ENCODE measurements at regions not wholly inside any gene's neighbourhood (a gene's known extent, or its start where the extent isn't known, plus 50 kb on each side); places are given as distances from the start of the nearest gene placed in this dataset.

- no peak overlapping the region for H3K4me3 ChIP-seq (ENCODE audit: low read length)
- H3K4me2 ChIP-seq (ENCODE audit: low read length) = no peak overlapping the region
- H3K36me3 ChIP-seq (ENCODE audit: insufficient read depth, low read length) = no peaks in the 10 kb centered on the region
- H3K9me3 ChIP-seq (replicated peaks; ENCODE audit: low read length) = no peaks in the 10 kb centered on the region
- H3K27me3 ChIP-seq (ENCODE audit: control insufficient read depth, insufficient read depth, low read length) = no peaks in the 10 kb centered on the region
- no peaks in the 10 kb centered on the region for H3K4me1 ChIP-seq (ENCODE audit: control insufficient read depth, insufficient read depth, low read length)
- H3K9ac ChIP-seq (ENCODE audit: low read depth, low read length) = no peak overlapping the region
Observed at GRCh38 chr2:7780321-7780720, 863.1 kb downstream of the RNF144A start.

GRCh38 chr2:7785700-7786099 is 868.5 kb downstream of the RNF144A start:
- H3K9me3 ChIP-seq (replicated peaks; ENCODE audit: low read length) = no peaks in the 10 kb centered on the region
- H3K4me1 ChIP-seq (ENCODE audit: control insufficient read depth, insufficient read depth, low read length) = no peaks in the 10 kb centered on the region
- H3K9ac ChIP-seq (ENCODE audit: low read depth, low read length) = no peak overlapping the region
- H3K27me3 ChIP-seq (ENCODE audit: control insufficient read depth, insufficient read depth, low read length) = no peaks in the 10 kb centered on the region
- no peaks in the 10 kb centered on the region for H3K36me3 ChIP-seq (ENCODE audit: insufficient read depth, low read length)
- no peak overlapping the region for H3K4me3 ChIP-seq (ENCODE audit: low read length)
- H3K4me2 ChIP-seq (ENCODE audit: low read length) = no peak overlapping the region

- H3K4me3 ChIP-seq (ENCODE audit: low read length) = no peak overlapping the region
- no peaks in the 10 kb centered on the region for H3K27me3 ChIP-seq (ENCODE audit: control insufficient read depth, insufficient read depth, low read length)
- H3K4me2 ChIP-seq (ENCODE audit: low read length) = no peak overlapping the region
- no peaks in the 10 kb centered on the region for H3K36me3 ChIP-seq (ENCODE audit: insufficient read depth, low read length)
- H3K9ac ChIP-seq (ENCODE audit: low read depth, low read length) = no peak overlapping the region
- H3K9me3 ChIP-seq (replicated peaks; ENCODE audit: low read length) = no peaks in the 10 kb centered on the region
- no peaks in the 10 kb centered on the region for H3K4me1 ChIP-seq (ENCODE audit: control insufficient read depth, insufficient read depth, low read length)
Observed at GRCh38 chr2:7788736-7789135, 871.5 kb downstream of the RNF144A start.

GRCh38 chr2:7792031-7792651 is 874.9 kb downstream of the RNF144A start:
- H3K9me3 ChIP-seq (replicated peaks; ENCODE audit: low read length) = no peaks in the 10 kb centered on the region
- no peak overlapping the region for H3K9ac ChIP-seq (ENCODE audit: low read depth, low read length)
- H3K4me2 ChIP-seq (ENCODE audit: low read length) = no peak overlapping the region
- H3K4me3 ChIP-seq (ENCODE audit: low read length) = no peak overlapping the region
- no peaks in the 10 kb centered on the region for H3K27me3 ChIP-seq (ENCODE audit: control insufficient read depth, insufficient read depth, low read length)
- H3K4me1 ChIP-seq (ENCODE audit: control insufficient read depth, insufficient read depth, low read length) = peaks cover 8% of the 10 kb centered on the region
- no peaks in the 10 kb centered on the region for H3K36me3 ChIP-seq (ENCODE audit: insufficient read depth, low read length)

- Histone ChIP-seq H3K9me3 (replicated peaks; ENCODE audit: low read length) (no peaks in the 10 kb centered on the region), H3K4me1 (ENCODE audit: control insufficient read depth, insufficient read depth, low read length) (peaks cover 8% of the 10 kb centered on the region), H3K27me3 (ENCODE audit: control insufficient read depth, insufficient read depth, low read length) (no peaks in the 10 kb centered on the region), H3K4me3 (ENCODE audit: low read length) (no peak overlapping the region), H3K9ac (ENCODE audit: low read depth, low read length) (no peak overlapping the region), H3K36me3 (ENCODE audit: insufficient read depth, low read length) (no peaks in the 10 kb centered on the region), H3K4me2 (ENCODE audit: low read length) (peak overlapping the region; percentile 59)
Observed at GRCh38 chr2:7795778-7796563, 878.8 kb downstream of the RNF144A start.

- no peaks in the 10 kb centered on the region for H3K36me3 ChIP-seq (ENCODE audit: insufficient read depth, low read length)
- no peaks in the 10 kb centered on the region for H3K27me3 ChIP-seq (ENCODE audit: control insufficient read depth, insufficient read depth, low read length)
- no peak overlapping the region for H3K4me2 ChIP-seq (ENCODE audit: low read length)
- H3K4me1 ChIP-seq (ENCODE audit: control insufficient read depth, insufficient read depth, low read length) = peaks cover 8% of the 10 kb centered on the region
- no peak overlapping the region for H3K4me3 ChIP-seq (ENCODE audit: low read length)
- H3K9me3 ChIP-seq (replicated peaks; ENCODE audit: low read length) = no peaks in the 10 kb centered on the region
- H3K9ac ChIP-seq (ENCODE audit: low read depth, low read length) = no peak overlapping the region
Observed at GRCh38 chr2:7800031-7800430, 881.8 kb upstream of the ID2 start.

- H3K36me3 ChIP-seq (ENCODE audit: insufficient read depth, low read length) = no peaks in the 10 kb centered on the region
- H3K4me3 ChIP-seq (ENCODE audit: low read length) = no peak overlapping the region
- H3K27me3 ChIP-seq (ENCODE audit: control insufficient read depth, insufficient read depth, low read length) = no peaks in the 10 kb centered on the region
- no peak overlapping the region for H3K4me2 ChIP-seq (ENCODE audit: low read length)
- H3K9me3 ChIP-seq (replicated peaks; ENCODE audit: low read length) = no peaks in the 10 kb centered on the region
- H3K4me1 ChIP-seq (ENCODE audit: control insufficient read depth, insufficient read depth, low read length) = peaks cover under 1% of the 10 kb centered on the region
- H3K9ac ChIP-seq (ENCODE audit: low read depth, low read length) = no peak overlapping the region
Observed at GRCh38 chr2:7801212-7801611, 880.6 kb upstream of the ID2 start.

GRCh38 chr2:7803515-7803914 is 878.3 kb upstream of the ID2 start:
- no peaks in the 10 kb centered on the region for H3K27me3 ChIP-seq (ENCODE audit: control insufficient read depth, insufficient read depth, low read length)
- no peak overlapping the region for H3K4me2 ChIP-seq (ENCODE audit: low read length)
- H3K4me1 ChIP-seq (ENCODE audit: control insufficient read depth, insufficient read depth, low read length) = no peaks in the 10 kb centered on the region
- no peak overlapping the region for H3K9ac ChIP-seq (ENCODE audit: low read depth, low read length)
- no peaks in the 10 kb centered on the region for H3K9me3 ChIP-seq (replicated peaks; ENCODE audit: low read length)
- H3K36me3 ChIP-seq (ENCODE audit: insufficient read depth, low read length) = no peaks in the 10 kb centered on the region
- H3K4me3 ChIP-seq (ENCODE audit: low read length) = no peak overlapping the region

- Histone ChIP-seq H3K9me3 (replicated peaks; ENCODE audit: low read length) (no peaks in the 10 kb centered on the region), H3K27me3 (ENCODE audit: control insufficient read depth, insufficient read depth, low read length) (no peaks in the 10 kb centered on the region), H3K9ac (ENCODE audit: low read depth, low read length) (no peak overlapping the region), H3K36me3 (ENCODE audit: insufficient read depth, low read length) (no peaks in the 10 kb centered on the region), H3K4me1 (ENCODE audit: control insufficient read depth, insufficient read depth, low read length) (peaks cover 38% of the 10 kb centered on the region), H3K4me3 (ENCODE audit: low read length) (no peak overlapping the region), H3K4me2 (ENCODE audit: low read length) (no peak overlapping the region)
Observed at GRCh38 chr2:7809640-7810039, 872.2 kb upstream of the ID2 start.

GRCh38 chr2:7811073-7811472 is 870.8 kb upstream of the ID2 start:
- no peak overlapping the region for H3K9ac ChIP-seq (ENCODE audit: low read depth, low read length)
- H3K36me3 ChIP-seq (ENCODE audit: insufficient read depth, low read length) = no peaks in the 10 kb centered on the region
- no peak overlapping the region for H3K4me2 ChIP-seq (ENCODE audit: low read length)
- no peaks in the 10 kb centered on the region for H3K9me3 ChIP-seq (replicated peaks; ENCODE audit: low read length)
- no peak overlapping the region for H3K4me3 ChIP-seq (ENCODE audit: low read length)
- peaks cover 38% of the 10 kb centered on the region for H3K4me1 ChIP-seq (ENCODE audit: control insufficient read depth, insufficient read depth, low read length)
- H3K27me3 ChIP-seq (ENCODE audit: control insufficient read depth, insufficient read depth, low read length) = no peaks in the 10 kb centered on the region

- Histone ChIP-seq H3K4me1 (ENCODE audit: control insufficient read depth, insufficient read depth, low read length) (peaks cover 38% of the 10 kb centered on the region), H3K36me3 (ENCODE audit: insufficient read depth, low read length) (no peaks in the 10 kb centered on the region), H3K9me3 (replicated peaks; ENCODE audit: low read length) (no peaks in the 10 kb centered on the region), H3K4me3 (ENCODE audit: low read length) (peak overlapping the region; percentile 44), H3K27me3 (ENCODE audit: control insufficient read depth, insufficient read depth, low read length) (no peaks in the 10 kb centered on the region), H3K4me2 (ENCODE audit: low read length) (peak overlapping the region; percentile 60), H3K9ac (ENCODE audit: low read depth, low read length) (peak overlapping the region; percentile 32)
Observed at GRCh38 chr2:7812231-7812995, 869.4 kb upstream of the ID2 start.

Data from skeletal muscle satellite cell (primary cell).